HG03060 (cell line): ENCODE measurements at regions not wholly inside any gene's neighbourhood (a gene's known extent, or its start where the extent isn't known, plus 50 kb on each side); places are given as distances from the start of the nearest gene placed in this dataset.
"Not testable (repeated sequence)": the region's sequence is repeated elsewhere in the genome, so short reads cannot be mapped to it uniquely, and the experiment has no call there.

Source experiments
- ATAC-seq: cut with Tn5 transposase; IDR thresholded peaks from one replicate; pipeline ENCODE4 v1.9.1; 2021; ENCODE audit warnings: low read depth, moderate number of reproducible peaks; ENCODE audit not compliant: unreplicated experiment

GRCh38 chr2:81481242-81481993, 1176.9 kb upstream of the LRRTM1 start:
- no peak for ATAC-seq

- no peak for ATAC-seq
Measured at GRCh38 chr2:81467096-81467495, 1162.5 kb upstream of the LRRTM1 start.

- no peak for ATAC-seq
Measured at GRCh38 chr2:81462420-81462819, 1157.9 kb upstream of the LRRTM1 start.

GRCh38 chr2:81445176-81445575, 1140.6 kb upstream of the LRRTM1 start:
- ATAC-seq, result no peak

- ATAC-seq, result no peak
Measured at GRCh38 chr2:81437456-81438000, 1133.0 kb upstream of the LRRTM1 start.

- no peak for ATAC-seq
Measured at GRCh38 chr2:81436256-81436655, 1131.7 kb upstream of the LRRTM1 start.

GRCh38 chr2:81412681-81413080, 1108.1 kb upstream of the LRRTM1 start:
- no peak for ATAC-seq

- ATAC-seq, result no peak
Measured at GRCh38 chr2:81403508-81403907, 1099.0 kb upstream of the LRRTM1 start.

GRCh38 chr2:81396417-81397019, 1092.0 kb upstream of the LRRTM1 start:
- no peak for ATAC-seq

- ATAC-seq, result no peak
Measured at GRCh38 chr2:81395746-81396145, 1091.2 kb upstream of the LRRTM1 start.

- ATAC-seq, result no peak
Measured at GRCh38 chr2:81389203-81389602, 1084.7 kb upstream of the LRRTM1 start.

- ATAC-seq, result no peak
Measured at GRCh38 chr2:81363800-81364199, 1059.2 kb upstream of the LRRTM1 start.

- ATAC-seq, result not testable (repeated sequence)
Measured at GRCh38 chr2:81362468-81362867, 1057.9 kb upstream of the LRRTM1 start.

- ATAC-seq, result no peak
Measured at GRCh38 chr2:81355436-81355835, 1050.9 kb upstream of the LRRTM1 start.

- no peak for ATAC-seq
Measured at GRCh38 chr2:81334046-81334445, 1029.5 kb upstream of the LRRTM1 start.

- ATAC-seq, result no peak
Measured at GRCh38 chr2:81328968-81329367, 1024.4 kb upstream of the LRRTM1 start.

GRCh38 chr2:81327911-81328310, 1023.4 kb upstream of the LRRTM1 start:
- no peak for ATAC-seq

GRCh38 chr2:81324046-81324445, 1019.5 kb upstream of the LRRTM1 start:
- ATAC-seq, result no peak

GRCh38 chr2:81304154-81304830, 999.7 kb upstream of the LRRTM1 start:
- ATAC-seq, result no peak

- ATAC-seq, result no peak
Measured at GRCh38 chr2:81303321-81303720, 998.8 kb upstream of the LRRTM1 start.

- ATAC-seq, result no peak
Measured at GRCh38 chr2:81299841-81300240, 995.3 kb upstream of the LRRTM1 start.
